ENCODE measurements at regions not wholly inside any gene's neighbourhood (a gene's known extent, or its start where the extent isn't known, plus 50 kb on each side); places are given as distances from the start of the nearest gene placed in this dataset.

DNA sequence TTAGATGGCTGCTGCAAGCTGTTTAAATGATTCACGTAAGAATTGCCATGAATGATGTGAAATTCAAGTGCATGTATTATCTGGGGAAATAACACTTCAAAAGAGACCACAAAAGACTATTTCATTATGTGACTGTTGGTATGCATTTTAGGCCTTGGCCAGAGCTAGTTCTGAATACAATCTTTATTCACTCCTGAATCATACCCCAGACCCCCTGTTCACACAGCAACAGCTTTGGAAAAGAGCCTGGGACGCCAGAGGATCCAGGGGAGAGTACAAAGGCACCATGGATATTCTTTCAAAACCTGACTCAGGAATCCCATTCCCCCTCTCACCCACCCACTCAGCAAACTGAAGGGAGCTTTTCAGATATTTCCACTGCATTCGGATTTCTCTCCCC is 377.1 kb upstream of the DPP6 start:
- TF ChIP-seq, protein P1, sequence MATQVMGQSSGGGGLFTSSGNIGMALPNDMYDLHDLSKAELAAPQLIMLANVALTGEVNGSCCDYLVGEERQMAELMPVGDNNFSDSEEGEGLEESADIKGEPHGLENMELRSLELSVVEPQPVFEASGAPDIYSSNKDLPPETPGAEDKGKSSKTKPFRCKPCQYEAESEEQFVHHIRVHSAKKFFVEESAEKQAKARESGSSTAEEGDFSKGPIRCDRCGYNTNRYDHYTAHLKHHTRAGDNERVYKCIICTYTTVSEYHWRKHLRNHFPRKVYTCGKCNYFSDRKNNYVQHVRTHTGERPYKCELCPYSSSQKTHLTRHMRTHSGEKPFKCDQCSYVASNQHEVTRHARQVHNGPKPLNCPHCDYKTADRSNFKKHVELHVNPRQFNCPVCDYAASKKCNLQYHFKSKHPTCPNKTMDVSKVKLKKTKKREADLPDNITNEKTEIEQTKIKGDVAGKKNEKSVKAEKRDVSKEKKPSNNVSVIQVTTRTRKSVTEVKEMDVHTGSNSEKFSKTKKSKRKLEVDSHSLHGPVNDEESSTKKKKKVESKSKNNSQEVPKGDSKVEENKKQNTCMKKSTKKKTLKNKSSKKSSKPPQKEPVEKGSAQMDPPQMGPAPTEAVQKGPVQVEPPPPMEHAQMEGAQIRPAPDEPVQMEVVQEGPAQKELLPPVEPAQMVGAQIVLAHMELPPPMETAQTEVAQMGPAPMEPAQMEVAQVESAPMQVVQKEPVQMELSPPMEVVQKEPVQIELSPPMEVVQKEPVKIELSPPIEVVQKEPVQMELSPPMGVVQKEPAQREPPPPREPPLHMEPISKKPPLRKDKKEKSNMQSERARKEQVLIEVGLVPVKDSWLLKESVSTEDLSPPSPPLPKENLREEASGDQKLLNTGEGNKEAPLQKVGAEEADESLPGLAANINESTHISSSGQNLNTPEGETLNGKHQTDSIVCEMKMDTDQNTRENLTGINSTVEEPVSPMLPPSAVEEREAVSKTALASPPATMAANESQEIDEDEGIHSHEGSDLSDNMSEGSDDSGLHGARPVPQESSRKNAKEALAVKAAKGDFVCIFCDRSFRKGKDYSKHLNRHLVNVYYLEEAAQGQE (tag by site-specific recombination; IDR thresholded peaks at IDR 0.05): no peak
- TF ChIP-seq, protein P2, sequence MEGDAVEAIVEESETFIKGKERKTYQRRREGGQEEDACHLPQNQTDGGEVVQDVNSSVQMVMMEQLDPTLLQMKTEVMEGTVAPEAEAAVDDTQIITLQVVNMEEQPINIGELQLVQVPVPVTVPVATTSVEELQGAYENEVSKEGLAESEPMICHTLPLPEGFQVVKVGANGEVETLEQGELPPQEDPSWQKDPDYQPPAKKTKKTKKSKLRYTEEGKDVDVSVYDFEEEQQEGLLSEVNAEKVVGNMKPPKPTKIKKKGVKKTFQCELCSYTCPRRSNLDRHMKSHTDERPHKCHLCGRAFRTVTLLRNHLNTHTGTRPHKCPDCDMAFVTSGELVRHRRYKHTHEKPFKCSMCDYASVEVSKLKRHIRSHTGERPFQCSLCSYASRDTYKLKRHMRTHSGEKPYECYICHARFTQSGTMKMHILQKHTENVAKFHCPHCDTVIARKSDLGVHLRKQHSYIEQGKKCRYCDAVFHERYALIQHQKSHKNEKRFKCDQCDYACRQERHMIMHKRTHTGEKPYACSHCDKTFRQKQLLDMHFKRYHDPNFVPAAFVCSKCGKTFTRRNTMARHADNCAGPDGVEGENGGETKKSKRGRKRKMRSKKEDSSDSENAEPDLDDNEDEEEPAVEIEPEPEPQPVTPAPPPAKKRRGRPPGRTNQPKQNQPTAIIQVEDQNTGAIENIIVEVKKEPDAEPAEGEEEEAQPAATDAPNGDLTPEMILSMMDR (tag by site-specific recombination; IDR thresholded peaks at IDR 0.05): no peak
- TF ChIP-seq KLF9 (tag by site-specific recombination; IDR thresholded peaks at IDR 0.05; ENCODE audit: low read depth) (no peak), ZNF121 (tag by site-specific recombination; IDR thresholded peaks at IDR 0.05) (no peak), MEIS1 (CRISPR knock-in tag; IDR thresholded peaks at IDR 0.05; ENCODE audit: borderline replicate concordance) (no peak), ZBTB7A (tag by site-specific recombination; IDR thresholded peaks at IDR 0.05; ENCODE audit: low read depth) (no peak)
- TF ChIP-seq, protein P3, sequence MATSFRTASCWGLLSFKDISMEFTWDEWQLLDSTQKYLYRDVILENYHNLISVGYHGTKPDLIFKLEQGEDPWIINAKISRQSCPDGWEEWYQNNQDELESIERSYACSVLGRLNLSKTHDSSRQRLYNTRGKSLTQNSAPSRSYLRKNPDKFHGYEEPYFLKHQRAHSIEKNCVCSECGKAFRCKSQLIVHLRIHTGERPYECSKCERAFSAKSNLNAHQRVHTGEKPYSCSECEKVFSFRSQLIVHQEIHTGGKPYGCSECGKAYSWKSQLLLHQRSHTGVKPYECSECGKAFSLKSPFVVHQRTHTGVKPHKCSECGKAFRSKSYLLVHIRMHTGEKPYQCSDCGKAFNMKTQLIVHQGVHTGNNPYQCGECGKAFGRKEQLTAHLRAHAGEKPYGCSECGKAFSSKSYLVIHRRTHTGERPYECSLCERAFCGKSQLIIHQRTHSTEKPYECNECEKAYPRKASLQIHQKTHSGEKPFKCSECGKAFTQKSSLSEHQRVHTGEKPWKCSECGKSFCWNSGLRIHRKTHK (tag by site-specific recombination; IDR thresholded peaks at IDR 0.05): no peak
- TF ChIP-seq, protein P4, sequence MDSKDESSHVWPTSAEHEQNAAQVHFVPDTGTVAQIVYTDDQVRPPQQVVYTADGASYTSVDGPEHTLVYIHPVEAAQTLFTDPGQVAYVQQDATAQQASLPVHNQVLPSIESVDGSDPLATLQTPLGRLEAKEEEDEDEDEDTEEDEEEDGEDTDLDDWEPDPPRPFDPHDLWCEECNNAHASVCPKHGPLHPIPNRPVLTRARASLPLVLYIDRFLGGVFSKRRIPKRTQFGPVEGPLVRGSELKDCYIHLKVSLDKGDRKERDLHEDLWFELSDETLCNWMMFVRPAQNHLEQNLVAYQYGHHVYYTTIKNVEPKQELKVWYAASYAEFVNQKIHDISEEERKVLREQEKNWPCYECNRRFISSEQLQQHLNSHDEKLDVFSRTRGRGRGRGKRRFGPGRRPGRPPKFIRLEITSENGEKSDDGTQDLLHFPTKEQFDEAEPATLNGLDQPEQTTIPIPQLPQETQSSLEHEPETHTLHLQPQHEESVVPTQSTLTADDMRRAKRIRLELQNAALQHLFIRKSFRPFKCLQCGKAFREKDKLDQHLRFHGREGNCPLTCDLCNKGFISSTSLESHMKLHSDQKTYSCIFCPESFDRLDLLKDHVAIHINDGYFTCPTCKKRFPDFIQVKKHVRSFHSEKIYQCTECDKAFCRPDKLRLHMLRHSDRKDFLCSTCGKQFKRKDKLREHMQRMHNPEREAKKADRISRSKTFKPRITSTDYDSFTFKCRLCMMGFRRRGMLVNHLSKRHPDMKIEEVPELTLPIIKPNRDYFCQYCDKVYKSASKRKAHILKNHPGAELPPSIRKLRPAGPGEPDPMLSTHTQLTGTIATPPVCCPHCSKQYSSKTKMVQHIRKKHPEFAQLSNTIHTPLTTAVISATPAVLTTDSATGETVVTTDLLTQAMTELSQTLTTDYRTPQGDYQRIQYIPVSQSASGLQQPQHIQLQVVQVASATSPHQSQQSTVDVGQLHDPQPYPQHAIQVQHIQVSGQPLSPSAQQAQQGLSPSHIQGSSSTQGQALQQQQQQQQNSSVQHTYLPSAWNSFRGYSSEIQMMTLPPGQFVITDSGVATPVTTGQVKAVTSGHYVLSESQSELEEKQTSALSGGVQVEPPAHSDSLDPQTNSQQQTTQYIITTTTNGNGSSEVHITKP (tag by site-specific recombination; IDR thresholded peaks at IDR 0.05): no peak
